ENCODE measurements at regions not wholly inside any gene's neighbourhood (a gene's known extent, or its start where the extent isn't known, plus 50 kb on each side); places are given as distances from the start of the nearest gene placed in this dataset.

- TF ChIP-seq CTCF (optimal IDR thresholded peaks at IDR 0.05 in 1 of 3, IDR thresholded peaks at IDR 0.05 in 1 of 3, conservative IDR thresholded peaks at IDR 0.05 in 1 of 3; ENCODE audit: extremely low read depth in 1 of 3, insufficient read depth in 2 of 3, low read length in 3 of 3) (no peak), EZH2 (IDR thresholded peaks at IDR 0.05; ENCODE audit: low read length) (no peak)
Measured at GRCh38 chr5:77907786-77908185, 131.6 kb upstream of the TBCA start.

Measured in keratinocyte (primary cell).